Fibroblast of skin of scalp (primary cell): ENCODE measurements at regions not wholly inside any gene's neighbourhood (a gene's known extent, or its start where the extent isn't known, plus 50 kb on each side); places are given as distances from the start of the nearest gene placed in this dataset.

Source experiments
- DNase-seq: peaks from one replicate; pipeline ENCODE4 v3.0.0-alpha.2; 2013

DNA sequence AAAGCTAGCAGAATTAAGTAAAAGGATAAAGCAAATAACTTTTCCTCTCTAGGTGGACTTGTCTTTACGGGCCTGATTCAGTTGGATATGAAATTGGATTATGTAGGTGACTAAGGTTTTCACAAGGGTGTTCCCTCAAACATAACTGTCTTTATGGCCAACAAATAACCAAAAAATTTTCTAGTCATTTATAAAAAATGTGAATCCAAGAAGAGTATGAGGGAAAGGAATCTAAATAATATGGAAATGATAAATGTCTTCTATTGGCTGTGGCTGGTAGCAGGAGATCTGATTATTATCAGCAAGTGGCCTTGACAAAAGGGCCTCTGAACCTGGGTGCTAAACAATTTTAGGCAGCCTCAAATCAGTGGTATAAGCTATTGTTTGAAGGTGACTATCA, 594.0 kb upstream of the UBE2E2 start:
- DNase-seq = peak; percentile 41

DNA sequence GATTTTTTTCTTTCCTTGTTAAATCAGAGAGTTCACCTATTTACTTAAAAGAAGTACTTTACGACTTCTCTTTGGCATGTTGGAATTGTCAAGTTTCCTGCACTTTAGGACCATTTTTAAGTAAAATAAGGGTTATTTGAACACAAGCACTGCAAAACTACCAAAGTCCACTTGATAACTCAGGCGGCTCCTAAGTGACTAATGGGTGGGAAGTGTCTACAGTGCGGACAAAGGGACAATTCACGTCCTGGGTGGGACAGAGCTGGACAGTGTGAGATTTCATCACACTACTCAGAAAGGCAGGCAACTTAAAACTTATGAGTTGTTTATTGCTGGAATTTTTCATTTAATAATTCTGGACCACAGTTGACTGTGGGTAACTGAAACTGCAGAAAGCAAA, 590.2 kb upstream of the UBE2E2 start:
- DNase-seq = no peak

- no peak for DNase-seq
These were observed 587.3 kb upstream of the UBE2E2 start for GRCh38 chr3:22615790-22616189.

- DNase-seq = no peak
These were observed 585.8 kb upstream of the UBE2E2 start for GRCh38 chr3:22617372-22617771.

- DNase-seq = peak; percentile 9
These were observed 582.6 kb upstream of the UBE2E2 start for GRCh38 chr3:22620498-22620897.

GRCh38 chr3:22621205-22621809, 581.8 kb upstream of the UBE2E2 start:
- DNase-seq = no peak

- DNase-seq = no peak
These were observed 575.1 kb upstream of the UBE2E2 start for GRCh38 chr3:22627993-22628499.

DNA sequence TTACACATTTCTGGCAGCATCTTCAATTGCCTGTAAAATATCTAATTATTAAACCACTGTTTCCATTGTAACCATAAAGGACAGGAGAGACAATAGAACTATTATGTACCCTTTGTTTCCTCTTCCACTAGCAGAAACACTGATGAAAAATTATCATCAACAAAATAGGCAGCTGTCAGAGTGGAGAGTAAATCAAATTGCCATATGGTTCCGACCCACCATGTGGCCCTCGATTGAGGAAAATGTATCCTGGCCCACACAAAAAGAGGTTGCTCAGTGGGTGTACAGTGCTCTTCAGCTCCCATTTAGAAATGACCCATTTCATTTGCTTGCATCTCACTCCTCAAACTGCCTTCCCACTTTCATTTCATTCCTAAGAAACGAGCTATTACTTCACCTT, 570.6 kb upstream of the UBE2E2 start:
- DNase-seq = no peak

DNA sequence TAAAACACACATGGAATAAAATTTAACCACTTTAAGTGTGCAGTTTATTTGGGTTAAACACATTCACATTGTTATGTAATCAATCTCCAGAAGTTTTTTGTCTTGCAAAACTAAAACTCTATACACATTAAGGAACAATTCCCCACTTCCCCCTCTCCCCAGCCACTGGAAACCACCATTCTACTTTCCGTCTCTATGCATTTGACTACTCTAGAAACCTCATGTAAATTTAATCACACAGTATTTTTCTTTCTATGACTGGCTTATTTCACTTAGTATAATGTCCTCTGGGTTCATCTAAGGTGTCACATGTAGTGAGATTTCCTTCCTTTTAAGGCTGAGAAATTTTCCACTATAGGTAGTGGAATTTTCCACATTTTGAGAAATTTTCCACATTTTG, 568.7 kb upstream of the UBE2E2 start:
- no peak for DNase-seq

DNA sequence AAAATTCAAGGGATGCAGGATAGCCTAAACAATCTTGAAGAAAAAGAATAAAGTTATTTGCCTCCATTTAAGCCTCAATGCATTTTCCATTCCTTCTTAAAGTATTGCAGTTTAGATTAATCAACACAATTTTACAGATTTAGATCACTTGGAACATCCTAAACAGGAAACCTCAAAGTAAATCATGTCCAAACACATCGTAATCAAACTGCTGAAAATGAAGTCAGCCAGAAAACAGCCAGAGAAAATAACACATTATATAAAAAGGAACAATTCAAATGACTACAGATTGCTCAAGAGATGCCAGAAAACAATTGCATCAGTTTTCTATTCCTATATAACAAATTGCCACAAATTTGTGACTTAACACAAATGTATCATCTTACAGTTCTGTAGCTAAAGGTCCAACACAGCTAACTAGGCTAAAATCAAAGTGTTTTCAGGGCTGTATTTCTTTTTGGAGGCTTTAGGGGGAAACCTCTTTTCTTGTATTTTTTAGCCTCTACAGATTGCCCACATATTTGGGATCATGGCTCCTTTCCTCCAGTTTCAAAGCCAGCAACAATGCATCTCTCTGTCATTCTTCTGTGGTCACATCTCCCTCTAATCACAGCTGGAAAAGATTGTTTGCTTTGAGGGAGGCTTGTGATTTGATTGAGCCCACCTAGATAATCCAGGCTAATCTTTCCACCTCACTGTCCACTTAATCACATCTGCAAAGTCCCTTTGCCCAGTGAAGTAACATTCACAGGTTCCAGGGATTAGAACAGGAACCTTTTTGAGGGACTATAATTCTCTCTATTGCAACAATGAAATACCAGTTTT, 543.3 kb upstream of the UBE2E2 start:
- no peak for DNase-seq

- DNase-seq = no peak
These were observed 542.5 kb upstream of the UBE2E2 start for GRCh38 chr3:22660606-22661005.

DNA sequence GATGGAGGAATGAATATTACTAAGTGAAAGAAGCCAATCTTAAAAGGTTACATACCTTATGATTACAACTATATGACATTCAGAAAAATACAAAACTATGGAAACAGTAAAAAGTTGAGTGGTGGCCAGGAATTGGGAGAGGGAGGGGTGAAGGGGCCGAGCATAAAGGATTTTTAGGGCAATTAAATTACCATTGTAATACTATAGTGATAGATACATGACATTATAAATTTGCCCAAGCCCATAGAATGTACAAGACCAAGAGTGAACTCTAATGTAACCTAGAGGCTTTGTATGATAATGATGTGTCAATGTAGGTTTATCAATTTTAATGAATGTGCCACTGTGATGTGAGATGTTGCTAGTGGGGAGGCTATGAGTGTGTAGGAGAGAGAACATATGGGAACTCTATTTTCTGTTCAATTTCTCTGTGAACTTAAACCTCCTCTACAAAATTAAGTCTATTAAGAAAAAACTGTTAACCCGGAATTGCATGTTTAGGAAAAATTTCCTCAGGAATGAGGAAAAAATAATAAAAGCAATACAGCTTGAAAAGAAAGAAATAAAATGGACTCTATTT, 541.9 kb upstream of the UBE2E2 start:
- DNase-seq = no peak

- DNase-seq = no peak
These were observed 537.6 kb upstream of the UBE2E2 start for GRCh38 chr3:22665528-22665927.

- no peak for DNase-seq
These were observed 536.4 kb upstream of the UBE2E2 start for GRCh38 chr3:22666736-22667135.

GRCh38 chr3:22671848-22672247, 531.3 kb upstream of the UBE2E2 start:
- DNase-seq = no peak

- no peak for DNase-seq
These were observed 518.4 kb upstream of the UBE2E2 start for GRCh38 chr3:22684739-22685138.

DNA sequence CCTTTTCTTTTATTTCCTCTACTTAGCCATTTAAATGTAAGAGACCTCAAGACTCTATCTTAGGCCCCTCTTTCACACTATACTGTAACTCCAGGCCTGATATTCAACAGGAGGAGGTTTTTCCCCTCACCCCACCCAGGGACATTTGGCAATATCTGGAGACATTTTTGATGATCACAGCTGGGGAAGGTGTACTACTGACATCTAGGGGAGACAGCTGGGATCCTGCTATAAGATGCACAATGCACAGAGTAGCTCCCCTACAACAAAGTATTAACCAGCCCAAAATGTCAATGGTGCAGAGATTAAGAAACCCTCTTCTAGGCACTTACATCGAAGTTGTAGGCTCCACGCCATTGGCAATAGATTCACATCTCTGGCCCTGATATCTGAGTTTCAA, 517.5 kb upstream of the UBE2E2 start:
- peak; percentile 1 for DNase-seq

GRCh38 chr3:22691407-22691806, 511.7 kb upstream of the UBE2E2 start:
- no peak for DNase-seq

- no peak for DNase-seq
These were observed 511.1 kb upstream of the UBE2E2 start for GRCh38 chr3:22691856-22692628.

DNA sequence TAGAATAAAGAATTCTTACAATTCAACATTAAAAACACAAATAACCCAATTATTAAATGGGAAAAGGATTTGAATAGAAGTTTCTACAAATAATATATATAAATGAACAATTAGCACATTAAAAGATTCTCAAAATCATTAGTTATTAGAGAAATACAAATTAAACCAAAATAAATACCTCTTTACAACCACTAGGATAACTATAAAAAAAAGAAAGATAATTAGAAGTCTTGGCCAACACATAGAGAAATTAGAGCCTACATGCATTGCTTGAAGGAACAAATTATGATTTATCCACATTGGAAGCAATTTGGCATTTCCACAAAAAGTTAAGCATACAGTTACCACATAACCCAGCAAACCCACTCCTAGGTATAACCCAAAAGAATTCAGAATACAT, 502.3 kb upstream of the UBE2E2 start:
- DNase-seq = no peak

GRCh38 chr3:22704166-22704565, 499.0 kb upstream of the UBE2E2 start:
- DNase-seq = no peak

DNA sequence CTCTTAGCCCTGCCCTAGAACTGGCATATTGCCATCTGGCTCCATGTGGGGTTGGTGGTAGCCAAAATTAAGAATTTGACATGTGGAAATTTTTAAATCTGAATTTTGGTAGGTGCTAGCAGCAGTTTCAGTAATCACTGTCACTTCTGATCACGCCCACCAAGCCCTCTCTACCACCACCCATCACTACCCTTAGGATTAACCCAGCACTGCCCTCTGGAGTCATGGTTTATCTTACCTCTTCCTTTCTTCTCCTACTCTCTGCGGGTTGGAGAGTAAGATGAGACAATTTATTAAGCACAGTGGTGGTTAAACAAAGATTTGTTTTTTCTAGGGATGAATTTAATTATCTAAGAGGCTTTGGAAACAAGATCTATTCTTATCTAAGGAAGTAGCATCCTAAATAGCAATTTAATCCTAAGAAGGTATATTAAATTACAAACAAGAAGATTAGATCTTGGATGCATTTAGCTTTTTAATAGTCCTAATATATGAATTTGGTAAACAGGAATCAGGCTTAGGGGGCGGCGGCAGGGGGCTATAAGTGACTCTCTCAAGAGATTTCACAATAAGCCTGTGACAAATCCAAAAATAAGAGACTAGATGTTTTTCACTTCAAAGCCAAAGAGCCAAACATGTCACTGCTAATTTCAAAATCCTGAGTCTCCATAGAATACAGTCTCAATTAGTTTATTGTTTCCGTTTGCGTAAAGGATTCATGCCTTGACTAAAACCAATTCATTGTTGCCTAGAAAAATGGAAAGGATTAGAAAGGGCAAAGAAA, 498.4 kb upstream of the UBE2E2 start:
- no peak for DNase-seq
